Uterus (tissue), 3 donors: ENCODE measurements at regions not wholly inside any gene's neighbourhood (a gene's known extent, or its start where the extent isn't known, plus 50 kb on each side); places are given as distances from the start of the nearest gene placed in this dataset. TPM values are rescaled to one million over a fixed set of nuclear protein-coding genes. Genes with fewer than 3 reads are reported as not detected.

Experiments used
- DNase-seq, 2 donors: peaks; one replicate each; pipeline ENCODE4 v3.0.0-alpha.2; 2019 to 2020
- H3K27ac ChIP-seq, 2 donors: fragments of 200-600 bp; sonication (generic); 1 replicate in 1 of 2; 2 replicates in 1 of 2; pipeline ENCODE4 v1.5.1; 2016 to 2018
- H3K27me3 ChIP-seq, 2 donors: fragments of 200-600 bp; sonication (generic); one replicate each; pipeline ENCODE4 v1.5.1; 2018 to 2019; ENCODE audit warnings: control low read depth in 1 of 2
- H3K36me3 ChIP-seq, 2 donors: fragments of 200-600 bp; sonication (generic); one replicate each; pipeline ENCODE4 v1.5.1; 2019; ENCODE audit warnings: control low read depth in 1 of 2
- H3K4me1 ChIP-seq, 2 donors: fragments of 200-600 bp; sonication (generic); one replicate each; pipeline ENCODE4 v1.5.1; 2018 to 2019; ENCODE audit warnings: control low read depth in 1 of 2
- H3K4me3 ChIP-seq, 2 donors: fragments of 200-600 bp; sonication (generic); 1 replicate in 1 of 2; 2 replicates in 1 of 2; pipeline ENCODE4 v1.5.1; 2018 to 2019; ENCODE audit warnings: mild to moderate bottlenecking in 1 of 2
- H3K9me3 ChIP-seq, 2 donors: fragments of 200-600 bp; sonication (generic); one replicate each; pipeline ENCODE4 v1.5.1; 2019; ENCODE audit warnings: control low read depth in 1 of 2
- POLR2A ChIP-seq, 2 donors: fragments of 450-650 bp; IDR thresholded peaks; one replicate each; pipeline ENCODE4 v1.6.1; 2016; ENCODE audit warnings: antibody characterized with exemption in 2 of 2, mild to moderate bottlenecking in 1 of 2, moderate library complexity in 1 of 2
- intact Hi-C: fragments of 100-400 bp; cut with DNase I; formaldehyde crosslinking; loops from one replicate; pipeline ENCODE4 v1.15.1; 2023; ENCODE audit warnings: low total_unique reads
- small RNA-seq: library from RNA; depleted of rRNA; stranded (forward); fragments of <200 nt; gene quantifications from one replicate; pipeline ENCODE3, GENCODE V24; 2016
- TF ChIP-seq, protein P1 (sequence below), 4 experiments: fragments of 200-600 bp in 2 of 4; fragments of 450-650 bp in 2 of 4; sonication (generic) in 2 of 4; IDR thresholded peaks; one replicate each; pipeline ENCODE4 v1.5.1; 2016 to 2019; ENCODE audit warnings: antibody characterized with exemption in 4 of 4, mild to moderate bottlenecking in 2 of 4, moderate library complexity in 1 of 4
- donor health status: DM: yes; HTN: yes; CAD: no.

DNA sequence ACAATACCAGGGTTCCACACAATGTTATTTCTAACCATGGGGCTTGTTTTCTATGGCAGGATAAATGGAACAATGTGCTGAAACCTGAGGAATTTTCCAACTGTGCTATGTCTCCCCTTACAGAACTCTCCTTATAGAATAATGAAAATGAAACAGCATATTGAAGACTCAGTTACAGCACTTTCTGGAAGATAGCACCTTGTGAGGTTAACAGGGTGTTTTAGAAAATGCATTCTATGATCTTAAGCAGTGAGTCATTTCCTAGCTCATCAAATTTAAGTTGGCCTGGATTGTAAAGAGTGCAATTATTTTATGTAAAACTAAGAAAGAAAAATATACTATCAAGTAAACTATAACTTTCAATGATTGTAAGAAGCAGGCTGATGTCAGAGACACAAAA, 60.1 kb upstream of the CNTN1 start:
- no peak for TF ChIP-seq POLR2A (IDR thresholded peaks at IDR 0.05)
- TF ChIP-seq, protein P1, sequence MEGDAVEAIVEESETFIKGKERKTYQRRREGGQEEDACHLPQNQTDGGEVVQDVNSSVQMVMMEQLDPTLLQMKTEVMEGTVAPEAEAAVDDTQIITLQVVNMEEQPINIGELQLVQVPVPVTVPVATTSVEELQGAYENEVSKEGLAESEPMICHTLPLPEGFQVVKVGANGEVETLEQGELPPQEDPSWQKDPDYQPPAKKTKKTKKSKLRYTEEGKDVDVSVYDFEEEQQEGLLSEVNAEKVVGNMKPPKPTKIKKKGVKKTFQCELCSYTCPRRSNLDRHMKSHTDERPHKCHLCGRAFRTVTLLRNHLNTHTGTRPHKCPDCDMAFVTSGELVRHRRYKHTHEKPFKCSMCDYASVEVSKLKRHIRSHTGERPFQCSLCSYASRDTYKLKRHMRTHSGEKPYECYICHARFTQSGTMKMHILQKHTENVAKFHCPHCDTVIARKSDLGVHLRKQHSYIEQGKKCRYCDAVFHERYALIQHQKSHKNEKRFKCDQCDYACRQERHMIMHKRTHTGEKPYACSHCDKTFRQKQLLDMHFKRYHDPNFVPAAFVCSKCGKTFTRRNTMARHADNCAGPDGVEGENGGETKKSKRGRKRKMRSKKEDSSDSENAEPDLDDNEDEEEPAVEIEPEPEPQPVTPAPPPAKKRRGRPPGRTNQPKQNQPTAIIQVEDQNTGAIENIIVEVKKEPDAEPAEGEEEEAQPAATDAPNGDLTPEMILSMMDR (IDR thresholded peaks at IDR 0.05), result no peak
- Histone ChIP-seq H3K9me3 (no peaks in the 10 kb centered on the region), H3K4me3 (no peak overlapping the region), H3K27ac (no peak overlapping the region), H3K27me3 (no peaks in the 10 kb centered on the region), H3K36me3 (no peaks in the 10 kb centered on the region), H3K4me1 (no peaks in the 10 kb centered on the region)
- no peak for DNase-seq
- intact Hi-C loops, result no loop called here

DNA sequence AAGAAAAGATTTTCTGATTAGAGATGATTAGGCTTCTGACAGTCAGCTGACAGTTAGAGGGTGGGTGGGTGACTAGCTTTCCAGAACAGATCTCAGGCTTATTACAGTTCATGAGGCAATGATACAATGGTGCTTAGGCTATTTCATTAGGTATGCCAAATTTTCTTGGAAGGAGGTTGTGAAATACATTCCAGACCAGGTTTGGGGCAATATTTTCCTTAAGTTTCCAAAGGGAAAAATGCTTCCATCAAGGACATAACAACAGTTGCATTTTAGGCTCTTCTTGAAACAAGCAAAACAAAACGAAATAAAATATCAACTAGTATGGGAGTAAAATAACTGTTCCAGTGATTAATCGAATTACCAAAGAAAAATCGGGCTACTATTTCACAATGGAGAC, 59.3 kb upstream of the CNTN1 start:
- Histone ChIP-seq H3K4me1 (no peaks in the 10 kb centered on the region), H3K4me3 (no peak overlapping the region), H3K27ac (no peak overlapping the region), H3K9me3 (no peaks in the 10 kb centered on the region), H3K36me3 (no peaks in the 10 kb centered on the region), H3K27me3 (no peaks in the 10 kb centered on the region)
- TF ChIP-seq, protein P1 (IDR thresholded peaks at IDR 0.05), result no peak
- TF ChIP-seq POLR2A (IDR thresholded peaks at IDR 0.05), result no peak
- DNase-seq, result no peak
- intact Hi-C loops, result no loop called here

GRCh38 chr12:40634517-40635131, 57.6 kb upstream of the CNTN1 start:
- Histone ChIP-seq H3K9me3 (no peaks in the 10 kb centered on the region), H3K36me3 (no peaks in the 10 kb centered on the region), H3K4me3 (no peak overlapping the region), H3K4me1 (no peaks in the 10 kb centered on the region), H3K27me3 (no peaks in the 10 kb centered on the region), H3K27ac (no peak overlapping the region)
- no peak for TF ChIP-seq POLR2A (IDR thresholded peaks at IDR 0.05)
- TF ChIP-seq, protein P1 (IDR thresholded peaks at IDR 0.05), result no peak
- intact Hi-C loops, result no loop called here
- DNase-seq, result no peak

DNA sequence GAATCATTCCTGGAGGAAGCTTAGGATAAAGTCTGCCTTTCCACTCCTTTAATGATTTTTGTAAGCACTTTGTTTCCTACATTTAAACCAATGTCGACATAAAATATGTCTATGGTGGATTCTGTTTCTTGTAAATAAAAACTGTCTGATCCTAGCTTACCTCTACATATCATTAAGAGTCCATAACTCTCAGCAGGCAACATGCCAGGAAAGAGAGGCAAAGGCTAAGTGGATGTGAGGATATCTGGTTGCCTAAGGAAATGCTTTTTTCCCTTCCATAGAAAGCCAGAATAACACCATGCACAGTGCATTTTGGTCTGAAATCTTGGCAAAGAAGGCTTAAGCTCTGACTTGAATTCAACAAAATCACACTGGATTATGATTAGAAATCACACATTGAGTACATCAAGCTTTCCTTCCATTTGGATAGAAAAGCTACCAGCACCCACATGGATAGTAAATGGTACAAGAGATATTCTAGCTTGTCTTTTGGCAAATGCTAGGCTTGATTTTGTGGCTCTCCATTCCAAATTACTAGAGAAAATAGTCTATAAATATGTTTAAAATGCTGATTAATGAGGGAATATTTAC, 57.0 kb upstream of the CNTN1 start:
- H3K4me3 ChIP-seq, result no peak overlapping the region
- no peaks in the 10 kb centered on the region for H3K27me3 ChIP-seq
- intact Hi-C loops, result no loop called here
- H3K36me3 ChIP-seq, result no peaks in the 10 kb centered on the region
- DNase-seq, result no peak
- TF ChIP-seq, protein P1 (IDR thresholded peaks at IDR 0.05), result no peak
- TF ChIP-seq POLR2A (IDR thresholded peaks at IDR 0.05), result no peak
- no peaks in the 10 kb centered on the region for H3K4me1 ChIP-seq
- H3K27ac ChIP-seq, result no peak overlapping the region
- H3K9me3 ChIP-seq, result no peaks in the 10 kb centered on the region

Small RNAs in the stretch of these regions (small RNA-seq; reads per million reads assigned to genes)
- not detected for gene RNU6-713P
